ENCODE measurements at regions not wholly inside any gene's neighbourhood (a gene's known extent, or its start where the extent isn't known, plus 50 kb on each side); places are given as distances from the start of the nearest gene placed in this dataset.
A peak's percentile ranks its signal among the peaks of the same experiment; 100 is the strongest.

GRCh38 chr15:66936109-66936860, 129.1 kb upstream of the SMAD3 start:
- H3K9ac ChIP-seq (ENCODE audit: low read depth in 2 of 2, low read length in 2 of 2), result no peak overlapping the region
- no peaks in the 10 kb centered on the region for H3K27me3 ChIP-seq
- intact Hi-C loops (cut with DNase I), result no loop called here
- no peak for DNase-seq
- H3K4me1 ChIP-seq, result no peaks in the 10 kb centered on the region
- TF ChIP-seq CTCF (IDR thresholded peaks at IDR 0.05), result no peak
- H3K36me3 ChIP-seq, result no peaks in the 10 kb centered on the region
- no peaks in the 10 kb centered on the region for H3K9me3 ChIP-seq
- no peak overlapping the region for H3K27ac ChIP-seq
- peak overlapping the region; percentile 7 for H3K4me3 ChIP-seq

- no peaks in the 10 kb centered on the region for H3K36me3 ChIP-seq
- H3K9ac ChIP-seq (ENCODE audit: low read depth in 2 of 2, low read length in 2 of 2), result no peak overlapping the region
- H3K4me3 ChIP-seq, result no peak overlapping the region
- no peak for DNase-seq
- H3K27me3 ChIP-seq, result no peaks in the 10 kb centered on the region
- no peaks in the 10 kb centered on the region for H3K4me1 ChIP-seq
- no peak overlapping the region for H3K27ac ChIP-seq
- no peaks in the 10 kb centered on the region for H3K9me3 ChIP-seq
- intact Hi-C loops (cut with DNase I), result no loop called here
- TF ChIP-seq CTCF (IDR thresholded peaks at IDR 0.05), result no peak
Observed at GRCh38 chr15:66936861-66937582, 128.4 kb upstream of the SMAD3 start.

GRCh38 chr15:66937588-66937987, 127.8 kb upstream of the SMAD3 start:
- no peaks in the 10 kb centered on the region for H3K4me1 ChIP-seq
- H3K4me3 ChIP-seq, result no peak overlapping the region
- H3K27me3 ChIP-seq, result no peaks in the 10 kb centered on the region
- intact Hi-C loops (cut with DNase I), result no loop called here
- no peaks in the 10 kb centered on the region for H3K36me3 ChIP-seq
- no peak for DNase-seq
- H3K27ac ChIP-seq, result no peak overlapping the region
- H3K9ac ChIP-seq (ENCODE audit: low read depth in 2 of 2, low read length in 2 of 2), result no peak overlapping the region
- no peaks in the 10 kb centered on the region for H3K9me3 ChIP-seq
- no peak for TF ChIP-seq CTCF (IDR thresholded peaks at IDR 0.05)

GRCh38 chr15:66938114-66938830, 127.1 kb upstream of the SMAD3 start:
- Histone ChIP-seq H3K9ac (ENCODE audit: low read depth in 2 of 2, low read length in 2 of 2) (no peak overlapping the region), H3K27ac (no peak overlapping the region), H3K36me3 (no peaks in the 10 kb centered on the region), H3K27me3 (no peaks in the 10 kb centered on the region), H3K4me3 (no peak overlapping the region), H3K9me3 (no peaks in the 10 kb centered on the region), H3K4me1 (no peaks in the 10 kb centered on the region)
- no peak for DNase-seq
- no peak for TF ChIP-seq CTCF (IDR thresholded peaks at IDR 0.05)
- intact Hi-C loops (cut with DNase I), result no loop called here

- no peaks in the 10 kb centered on the region for H3K36me3 ChIP-seq
- intact Hi-C loops (cut with DNase I), result no loop called here
- DNase-seq, result no peak
- H3K9ac ChIP-seq (ENCODE audit: low read depth in 2 of 2, low read length in 2 of 2), result no peak overlapping the region
- H3K27ac ChIP-seq, result no peak overlapping the region
- H3K27me3 ChIP-seq, result no peaks in the 10 kb centered on the region
- H3K4me1 ChIP-seq, result no peaks in the 10 kb centered on the region
- no peak overlapping the region for H3K4me3 ChIP-seq
- TF ChIP-seq CTCF (IDR thresholded peaks at IDR 0.05), result no peak
- H3K9me3 ChIP-seq, result no peaks in the 10 kb centered on the region
Observed at GRCh38 chr15:66939016-66939415, 126.4 kb upstream of the SMAD3 start.
